ENCODE measurements at regions not wholly inside any gene's neighbourhood (a gene's known extent, or its start where the extent isn't known, plus 50 kb on each side); places are given as distances from the start of the nearest gene placed in this dataset.

DNA sequence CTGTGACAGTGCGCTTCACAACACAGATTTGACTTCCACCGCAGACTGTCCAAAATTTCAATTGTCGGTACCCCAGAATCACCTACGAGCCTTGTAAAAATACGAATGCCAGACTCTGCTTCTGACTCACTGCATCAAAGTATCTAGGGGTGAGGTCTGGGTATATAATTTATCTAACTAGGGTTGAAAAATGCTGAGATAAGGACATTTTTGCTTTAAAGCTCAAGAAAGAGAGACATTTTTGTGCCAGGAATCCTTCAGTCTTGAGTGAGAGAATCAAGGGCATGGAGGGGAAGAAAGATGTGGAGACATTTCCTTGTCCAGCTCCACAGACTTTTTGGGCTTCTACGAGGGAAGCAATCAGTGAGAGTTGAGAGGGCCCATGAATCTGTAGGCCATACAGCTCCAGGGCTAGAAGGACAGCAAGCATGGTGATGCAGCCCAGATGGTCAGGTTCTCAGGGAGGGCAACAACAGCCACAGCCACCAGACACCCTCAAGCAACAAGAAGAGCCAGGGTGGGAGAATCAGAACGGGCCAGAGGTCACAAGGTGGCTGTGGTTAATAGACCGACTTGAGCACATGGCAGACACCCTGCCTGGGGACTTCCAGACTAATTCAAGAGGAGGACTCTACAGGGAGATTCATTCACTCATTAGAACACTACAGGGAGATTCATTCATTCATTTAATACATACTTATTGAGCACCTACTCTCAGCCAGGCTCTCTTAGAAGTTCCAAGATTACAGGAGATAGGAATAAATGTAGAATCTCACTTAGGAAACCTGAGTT is 211.1 kb upstream of the PRDM1 start:
- Mint-ChIP-seq H3K36me3 (ENCODE audit: low read depth, unreplicated experiment) (no peaks in the 10 kb centered on the region), H3K9me3 (ENCODE audit: unreplicated experiment) (peaks cover 3% of the 10 kb centered on the region), H3K27ac (ENCODE audit: unreplicated experiment) (no peak overlapping the region), H3K27me3 (ENCODE audit: low read depth, unreplicated experiment) (peaks cover 2% of the 10 kb centered on the region), H3K4me3 (ENCODE audit: unreplicated experiment) (no peak overlapping the region), H3K4me1 (ENCODE audit: low read depth, unreplicated experiment) (no peaks in the 10 kb centered on the region)
- no peak overlapping the region for H3K4me3 ChIP-seq (ENCODE audit: insufficient read depth, low read depth, low read length)
- no peak overlapping the region for H3K9ac ChIP-seq (ENCODE audit: low read length)
- no peak overlapping the region for H3K27ac ChIP-seq (ENCODE audit: low read depth, low read length)
- H3K4me2 ChIP-seq (ENCODE audit: low read length): no peak overlapping the region
- no peaks in the 10 kb centered on the region for H3K27me3 ChIP-seq (ENCODE audit: insufficient read depth, low read length)
- no peaks in the 10 kb centered on the region for H3K36me3 ChIP-seq (ENCODE audit: insufficient read depth, low read length)
- TF ChIP-seq EZH2 (IDR thresholded peaks at IDR 0.05; ENCODE audit: insufficient read depth, low read length): no peak
- TF ChIP-seq, protein P1, sequence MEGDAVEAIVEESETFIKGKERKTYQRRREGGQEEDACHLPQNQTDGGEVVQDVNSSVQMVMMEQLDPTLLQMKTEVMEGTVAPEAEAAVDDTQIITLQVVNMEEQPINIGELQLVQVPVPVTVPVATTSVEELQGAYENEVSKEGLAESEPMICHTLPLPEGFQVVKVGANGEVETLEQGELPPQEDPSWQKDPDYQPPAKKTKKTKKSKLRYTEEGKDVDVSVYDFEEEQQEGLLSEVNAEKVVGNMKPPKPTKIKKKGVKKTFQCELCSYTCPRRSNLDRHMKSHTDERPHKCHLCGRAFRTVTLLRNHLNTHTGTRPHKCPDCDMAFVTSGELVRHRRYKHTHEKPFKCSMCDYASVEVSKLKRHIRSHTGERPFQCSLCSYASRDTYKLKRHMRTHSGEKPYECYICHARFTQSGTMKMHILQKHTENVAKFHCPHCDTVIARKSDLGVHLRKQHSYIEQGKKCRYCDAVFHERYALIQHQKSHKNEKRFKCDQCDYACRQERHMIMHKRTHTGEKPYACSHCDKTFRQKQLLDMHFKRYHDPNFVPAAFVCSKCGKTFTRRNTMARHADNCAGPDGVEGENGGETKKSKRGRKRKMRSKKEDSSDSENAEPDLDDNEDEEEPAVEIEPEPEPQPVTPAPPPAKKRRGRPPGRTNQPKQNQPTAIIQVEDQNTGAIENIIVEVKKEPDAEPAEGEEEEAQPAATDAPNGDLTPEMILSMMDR (IDR thresholded peaks at IDR 0.05; ENCODE audit: insufficient read depth, low read depth, low read length): no peak
- H3K9me3 ChIP-seq (ENCODE audit: insufficient read depth, low read depth, low read length): no peaks in the 10 kb centered on the region
- DNase-seq (ENCODE audit: low read depth) (no peak), FAIRE-seq (no peak)
- H3K79me2 ChIP-seq (ENCODE audit: insufficient read depth, low read length): no peaks in the 10 kb centered on the region
- no peaks in the 10 kb centered on the region for H3K4me1 ChIP-seq (ENCODE audit: insufficient read depth, low read length)
- no peak overlapping the region for H2AFZ ChIP-seq (ENCODE audit: low read depth, low read length)
- H4K20me1 ChIP-seq (ENCODE audit: insufficient read depth, low read length): no peaks in the 10 kb centered on the region

DNA sequence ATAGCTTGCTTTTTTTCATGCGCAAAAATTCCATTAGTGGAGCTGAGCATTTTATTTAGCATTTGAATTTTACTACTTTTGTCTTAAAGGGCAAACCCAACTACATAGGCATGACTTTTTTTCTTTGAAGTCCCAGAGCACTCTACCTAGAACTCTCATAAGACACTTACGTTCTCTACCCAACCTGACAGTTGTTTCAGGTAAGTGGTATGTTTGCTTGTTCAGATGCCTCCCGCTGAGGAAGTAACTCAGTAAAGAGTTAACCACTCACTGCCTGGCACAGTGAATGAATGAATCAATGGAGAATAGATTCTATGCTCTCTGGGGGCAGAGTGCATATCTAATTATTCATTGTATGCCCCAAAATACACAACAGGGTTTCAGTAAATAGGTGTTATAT is 212.3 kb upstream of the PRDM1 start:
- H3K9me3 Mint-ChIP-seq (ENCODE audit: unreplicated experiment): peaks cover 3% of the 10 kb centered on the region
- H4K20me1 ChIP-seq (ENCODE audit: insufficient read depth, low read length): no peaks in the 10 kb centered on the region
- H3K36me3 ChIP-seq (ENCODE audit: insufficient read depth, low read length): no peaks in the 10 kb centered on the region
- H3K4me1 ChIP-seq (ENCODE audit: insufficient read depth, low read length): no peaks in the 10 kb centered on the region
- H3K36me3 Mint-ChIP-seq (ENCODE audit: low read depth, unreplicated experiment): no peaks in the 10 kb centered on the region
- H3K27ac Mint-ChIP-seq (ENCODE audit: unreplicated experiment): no peak overlapping the region
- H3K9ac ChIP-seq (ENCODE audit: low read length): no peak overlapping the region
- H3K4me3 Mint-ChIP-seq (ENCODE audit: unreplicated experiment): no peak overlapping the region
- H3K27me3 Mint-ChIP-seq (ENCODE audit: low read depth, unreplicated experiment): peaks cover 2% of the 10 kb centered on the region
- no peak overlapping the region for H3K27ac ChIP-seq (ENCODE audit: low read depth, low read length)
- FAIRE-seq (no peak), DNase-seq (ENCODE audit: low read depth) (no peak)
- no peak overlapping the region for H2AFZ ChIP-seq (ENCODE audit: low read depth, low read length)
- H3K4me1 Mint-ChIP-seq (ENCODE audit: low read depth, unreplicated experiment): no peaks in the 10 kb centered on the region
- no peak for TF ChIP-seq EZH2 (IDR thresholded peaks at IDR 0.05; ENCODE audit: insufficient read depth, low read length)
- TF ChIP-seq, protein P1 (IDR thresholded peaks at IDR 0.05; ENCODE audit: insufficient read depth, low read depth, low read length): no peak
- H3K9me3 ChIP-seq (ENCODE audit: insufficient read depth, low read depth, low read length): no peaks in the 10 kb centered on the region
- H3K79me2 ChIP-seq (ENCODE audit: insufficient read depth, low read length): no peaks in the 10 kb centered on the region
- H3K27me3 ChIP-seq (ENCODE audit: insufficient read depth, low read length): no peaks in the 10 kb centered on the region
- H3K4me2 ChIP-seq (ENCODE audit: low read length): no peak overlapping the region
- H3K4me3 ChIP-seq (ENCODE audit: insufficient read depth, low read depth, low read length): no peak overlapping the region

DNA sequence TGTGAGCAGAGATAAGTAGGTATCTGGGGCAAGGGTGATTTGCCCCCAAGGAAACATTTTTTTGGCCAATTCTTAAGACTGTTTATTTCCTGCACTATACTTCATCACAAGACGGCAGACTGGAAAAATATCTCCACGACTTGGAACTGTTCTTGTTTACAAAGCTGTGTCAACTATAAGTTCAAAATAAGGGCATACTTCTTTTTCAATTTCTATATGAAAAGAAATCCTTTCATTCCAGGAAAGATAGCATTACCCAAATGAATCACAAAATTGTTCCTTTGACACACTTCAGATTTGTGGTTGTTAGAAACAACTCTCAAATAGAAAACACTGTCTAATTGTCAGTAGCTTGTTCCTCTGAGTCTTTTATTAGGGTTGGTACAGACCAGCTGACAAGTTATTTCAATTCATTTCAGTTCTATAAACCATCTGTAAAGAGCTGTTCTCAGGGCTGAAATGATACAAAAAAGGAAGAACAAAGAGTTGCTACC is 212.9 kb upstream of the PRDM1 start:
- no peaks in the 10 kb centered on the region for H3K36me3 Mint-ChIP-seq (ENCODE audit: low read depth, unreplicated experiment)
- H3K27me3 Mint-ChIP-seq (ENCODE audit: low read depth, unreplicated experiment): peaks cover 2% of the 10 kb centered on the region
- DNase-seq (ENCODE audit: low read depth): no peak
- peaks cover 3% of the 10 kb centered on the region for H3K9me3 Mint-ChIP-seq (ENCODE audit: unreplicated experiment)
- TF ChIP-seq EZH2 (IDR thresholded peaks at IDR 0.05; ENCODE audit: insufficient read depth, low read length): no peak
- TF ChIP-seq, protein P1 (IDR thresholded peaks at IDR 0.05; ENCODE audit: insufficient read depth, low read depth, low read length): no peak
- H3K4me3 ChIP-seq (ENCODE audit: insufficient read depth, low read depth, low read length): no peak overlapping the region
- no peaks in the 10 kb centered on the region for H3K9me3 ChIP-seq (ENCODE audit: insufficient read depth, low read depth, low read length)
- no peak overlapping the region for H3K27ac Mint-ChIP-seq (ENCODE audit: unreplicated experiment)
- no peak overlapping the region for H3K27ac ChIP-seq (ENCODE audit: low read depth, low read length)
- H3K4me2 ChIP-seq (ENCODE audit: low read length): no peak overlapping the region
- H4K20me1 ChIP-seq (ENCODE audit: insufficient read depth, low read length): no peaks in the 10 kb centered on the region
- H3K27me3 ChIP-seq (ENCODE audit: insufficient read depth, low read length): no peaks in the 10 kb centered on the region
- no peak for FAIRE-seq
- H3K4me1 ChIP-seq (ENCODE audit: insufficient read depth, low read length): no peaks in the 10 kb centered on the region
- no peaks in the 10 kb centered on the region for H3K36me3 ChIP-seq (ENCODE audit: insufficient read depth, low read length)
- no peak overlapping the region for H3K4me3 Mint-ChIP-seq (ENCODE audit: unreplicated experiment)
- H2AFZ ChIP-seq (ENCODE audit: low read depth, low read length): no peak overlapping the region
- H3K9ac ChIP-seq (ENCODE audit: low read length): no peak overlapping the region
- H3K79me2 ChIP-seq (ENCODE audit: insufficient read depth, low read length): no peaks in the 10 kb centered on the region
- H3K4me1 Mint-ChIP-seq (ENCODE audit: low read depth, unreplicated experiment): no peaks in the 10 kb centered on the region
